Effector CD4-positive, alpha-beta T cell (primary cell): ENCODE measurements at regions not wholly inside any gene's neighbourhood (a gene's known extent, or its start where the extent isn't known, plus 50 kb on each side); places are given as distances from the start of the nearest gene placed in this dataset.

Experiments
- DNase-seq: peaks from one replicate; pipeline ENCODE4 v3.0.0-alpha.2; 2020

DNA sequence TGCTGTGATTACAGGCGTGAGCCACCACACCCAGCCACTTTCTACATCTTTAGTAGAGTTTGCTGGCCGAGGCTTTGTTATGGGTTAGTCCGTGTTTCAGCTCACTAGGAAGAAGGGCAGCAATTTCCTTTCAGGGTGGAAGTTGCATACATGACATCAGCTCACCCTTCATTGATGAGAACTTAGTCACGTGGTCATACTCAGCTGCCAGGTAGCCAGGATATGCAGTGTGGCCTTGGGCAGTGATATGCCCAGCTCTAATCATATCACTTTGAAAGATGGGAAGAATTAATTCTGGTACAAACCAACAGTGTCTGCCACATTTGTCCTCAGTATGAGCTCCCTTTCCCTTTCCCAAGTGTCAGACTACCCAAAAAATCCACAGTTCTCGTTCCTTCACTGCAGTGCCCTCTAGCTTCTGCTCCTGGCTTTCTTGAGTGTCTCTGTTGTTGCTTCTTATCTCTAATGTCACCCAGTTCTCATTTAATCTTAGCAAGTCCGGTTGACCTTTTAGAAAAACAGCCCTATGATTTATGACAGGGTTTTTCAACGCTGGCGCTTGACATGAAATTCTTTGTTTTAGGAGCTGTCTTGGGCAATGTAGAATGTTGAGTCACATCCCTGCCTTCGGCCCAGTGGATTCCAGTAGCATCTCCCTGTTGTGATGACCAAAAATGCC is 108.7 kb upstream of the ITGB1 start:
- no peak for DNase-seq

GRCh38 chr10:33065111-33065510 is 107.1 kb upstream of the ITGB1 start:
- no peak for DNase-seq

- no peak for DNase-seq
These were observed 106.7 kb upstream of the ITGB1 start for GRCh38 chr10:33064706-33065105.

- no peak for DNase-seq
These were observed 99.6 kb upstream of the ITGB1 start for GRCh38 chr10:33057620-33058019.

DNA sequence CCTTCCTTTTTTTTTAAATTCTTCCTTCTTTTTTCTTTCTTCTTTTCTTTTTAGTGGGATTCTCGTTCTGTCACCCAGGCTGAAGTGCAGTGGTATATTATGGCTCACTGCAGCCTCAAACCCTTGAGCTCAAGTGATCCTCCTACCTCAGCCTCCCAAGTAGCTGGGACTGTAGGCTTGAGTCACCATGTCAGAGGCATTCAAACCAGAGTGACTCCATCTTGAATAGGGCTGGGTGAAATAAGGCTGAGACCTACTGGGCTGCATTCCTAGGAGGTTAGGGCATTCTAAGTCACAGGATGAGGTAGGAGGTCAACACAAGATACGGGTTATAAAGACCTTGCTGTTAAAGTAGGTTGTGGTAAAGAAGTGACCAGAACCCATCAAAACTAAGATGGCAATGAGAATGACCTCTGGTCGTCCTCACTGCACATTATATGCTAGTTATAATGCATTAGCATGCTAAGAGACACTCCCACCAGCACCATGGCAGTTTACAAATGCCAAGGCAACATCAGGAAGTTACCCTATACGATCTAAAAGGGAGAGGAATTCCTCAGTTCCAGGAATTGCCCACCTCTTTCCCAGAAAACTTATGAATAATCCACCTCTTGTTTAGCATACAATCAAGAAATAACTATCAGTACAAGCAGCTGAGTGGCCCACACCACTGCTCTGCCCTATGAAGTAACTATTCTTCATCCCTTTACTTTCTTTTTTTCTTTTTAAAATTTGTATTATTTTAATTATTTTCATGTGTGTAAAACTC is 99.0 kb upstream of the ITGB1 start:
- DNase-seq, result no peak

- no peak for DNase-seq
These were observed 97.6 kb upstream of the ITGB1 start for GRCh38 chr10:33055625-33056024.

- DNase-seq, result no peak
These were observed 95.1 kb upstream of the ITGB1 start for GRCh38 chr10:33052915-33053810.

GRCh38 chr10:33052263-33052875 is 94.3 kb upstream of the ITGB1 start:
- DNase-seq, result no peak

- peak; percentile 14 for DNase-seq
These were observed 92.2 kb upstream of the ITGB1 start for GRCh38 chr10:33049963-33050920.

DNA sequence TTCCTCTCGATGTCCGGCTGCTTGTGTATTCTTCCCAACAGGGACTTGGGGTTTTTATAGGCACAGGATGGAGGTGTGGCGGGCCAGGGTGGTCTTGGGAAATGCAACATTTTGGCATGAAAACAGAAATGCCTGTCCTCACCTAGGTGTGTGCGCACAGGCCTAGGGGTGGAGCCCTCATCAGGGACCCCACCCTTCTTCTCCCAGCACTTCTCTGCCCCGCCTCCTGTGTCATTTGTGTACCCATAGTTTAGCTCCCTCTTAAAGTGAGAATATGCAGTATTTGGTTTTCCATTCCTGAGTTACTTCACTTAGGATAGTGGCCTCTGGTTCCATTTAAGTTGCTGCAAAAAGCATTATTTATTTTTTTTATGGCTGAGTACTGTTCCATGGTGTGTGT is 90.2 kb upstream of the ITGB1 start:
- no peak for DNase-seq

- no peak for DNase-seq
These were observed 89.6 kb upstream of the ITGB1 start for GRCh38 chr10:33047655-33048054.

- DNase-seq, result no peak
These were observed 88.8 kb upstream of the ITGB1 start for GRCh38 chr10:33046792-33047191.

GRCh38 chr10:33045421-33045820 is 87.4 kb upstream of the ITGB1 start:
- no peak for DNase-seq

DNA sequence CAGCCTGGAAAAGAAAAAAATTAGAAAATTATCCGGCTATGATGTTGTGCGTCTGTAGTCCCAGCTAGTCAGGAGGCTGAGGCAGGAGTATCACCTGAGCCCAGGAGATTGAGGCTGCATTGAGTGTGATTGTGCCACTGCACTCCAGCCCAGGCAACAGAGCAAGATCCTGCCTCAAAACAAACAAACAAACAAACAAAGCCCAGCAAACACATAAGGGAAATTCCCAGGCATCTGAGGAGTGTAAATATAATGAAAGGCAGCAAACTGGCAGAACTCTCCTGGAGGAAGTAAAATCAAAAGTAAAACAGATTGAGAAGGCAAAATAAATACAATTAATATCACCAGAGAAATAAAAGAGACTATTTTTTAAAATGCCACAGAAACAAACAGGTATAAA is 84.5 kb upstream of the ITGB1 start:
- DNase-seq, result no peak

GRCh38 chr10:33041783-33042437 is 83.9 kb upstream of the ITGB1 start:
- no peak for DNase-seq

DNA sequence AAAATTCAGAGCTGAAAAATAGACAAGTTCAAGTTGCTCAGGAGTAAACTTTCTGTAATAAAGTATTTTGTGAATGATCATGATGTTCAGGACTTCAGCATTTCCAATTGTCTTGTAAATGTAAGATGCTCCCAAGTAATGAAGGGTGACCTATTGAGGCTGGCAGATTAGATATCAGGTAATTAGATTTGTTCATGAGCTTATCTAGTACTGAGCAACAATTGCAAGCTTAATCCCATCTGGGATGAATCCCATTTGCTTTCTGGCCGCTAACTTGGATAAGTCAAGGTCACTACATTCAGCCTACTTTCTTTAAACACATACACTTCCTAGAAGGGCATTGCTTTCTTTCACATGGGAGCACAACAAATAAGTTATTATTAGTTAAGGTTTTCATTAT is 82.4 kb upstream of the ITGB1 start:
- no peak for DNase-seq

GRCh38 chr10:33039181-33039580 is 81.2 kb upstream of the ITGB1 start:
- DNase-seq, result no peak

GRCh38 chr10:33038672-33039071 is 80.6 kb upstream of the ITGB1 start:
- no peak for DNase-seq

DNA sequence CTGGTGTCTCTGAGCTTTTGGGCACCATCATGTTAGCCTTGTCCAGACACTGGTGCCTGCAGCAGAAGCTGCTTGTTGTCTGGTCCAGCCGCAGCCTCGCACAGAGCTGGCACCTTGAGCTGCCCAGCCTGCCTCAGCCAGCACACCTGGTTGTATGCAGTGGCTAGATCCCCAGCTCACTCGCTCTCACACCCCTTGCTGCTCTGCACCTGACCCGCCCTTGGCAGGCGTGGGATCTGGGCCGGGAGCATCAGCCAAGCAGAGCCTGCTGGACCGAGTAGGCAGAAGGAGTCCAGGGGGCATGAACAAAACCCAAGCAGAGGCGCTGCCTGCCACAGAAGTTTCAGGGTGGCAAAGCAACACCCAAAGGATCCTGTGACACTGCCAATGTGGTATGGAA is 79.7 kb upstream of the ITGB1 start:
- DNase-seq, result no peak

GRCh38 chr10:33036670-33037069 is 78.6 kb upstream of the ITGB1 start:
- DNase-seq, result no peak

- DNase-seq, result no peak
These were observed 77.4 kb upstream of the ITGB1 start for GRCh38 chr10:33035411-33035810.
